HG03460 (cell line): ENCODE measurements at regions not wholly inside any gene's neighbourhood (a gene's known extent, or its start where the extent isn't known, plus 50 kb on each side); places are given as distances from the start of the nearest gene placed in this dataset.

ENCODE experiments used
- ATAC-seq: cut with Tn5 transposase; IDR thresholded peaks from one replicate; pipeline ENCODE4 v1.9.1; 2021; ENCODE audit not compliant: unreplicated experiment

DNA sequence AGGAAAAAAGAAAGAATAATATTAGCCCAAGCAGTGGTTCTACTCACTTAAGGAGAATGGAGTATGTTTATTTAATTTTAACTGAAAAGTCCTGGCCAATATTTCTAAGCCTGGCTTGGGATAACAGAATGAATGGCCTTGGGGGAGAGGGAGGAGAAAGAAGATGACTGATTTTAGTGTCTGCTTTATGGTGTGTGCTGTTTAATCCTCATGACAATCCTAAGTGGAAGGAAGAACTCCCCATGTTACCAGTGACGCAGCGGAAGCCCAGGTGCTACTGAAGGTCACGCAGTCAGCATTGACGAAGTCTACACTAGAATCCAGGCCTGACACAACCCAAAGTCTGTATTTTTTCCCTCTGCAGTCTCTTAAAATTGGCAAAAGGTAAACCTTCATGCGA lies 50.5 kb downstream of the PALM2AKAP2 start:
- ATAC-seq = no peak

DNA sequence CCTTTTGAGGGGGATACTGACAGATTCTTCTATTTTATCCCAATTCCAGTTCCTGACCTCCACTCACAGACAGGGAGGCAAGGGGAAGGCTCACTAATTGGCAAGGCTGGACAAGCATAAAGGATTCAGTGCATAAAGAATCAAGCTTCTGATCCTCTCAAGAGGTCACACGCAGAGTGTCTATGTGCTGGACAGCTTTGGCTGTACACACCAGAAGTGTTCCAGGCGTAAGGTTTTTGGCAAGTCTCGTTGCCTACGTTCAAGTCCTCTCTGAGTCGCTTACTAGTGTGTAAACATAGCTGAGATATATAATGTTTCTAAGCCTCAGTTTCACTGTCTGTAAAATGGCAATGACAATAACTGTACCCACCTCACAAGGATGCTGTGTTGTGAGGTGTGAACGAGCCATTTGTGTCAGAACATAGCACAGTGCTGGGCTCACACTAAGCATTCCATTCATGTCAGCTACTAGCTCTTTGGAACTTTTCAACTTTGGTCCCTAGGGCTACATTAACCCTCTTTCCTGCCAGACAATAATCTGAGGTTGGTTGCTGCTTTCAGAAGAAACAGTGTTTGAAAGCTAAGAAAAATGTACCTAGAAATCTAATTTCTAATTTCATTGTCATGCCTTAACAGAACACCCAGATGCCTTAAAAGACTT lies 52.1 kb downstream of the PALM2AKAP2 start:
- no peak for ATAC-seq

DNA sequence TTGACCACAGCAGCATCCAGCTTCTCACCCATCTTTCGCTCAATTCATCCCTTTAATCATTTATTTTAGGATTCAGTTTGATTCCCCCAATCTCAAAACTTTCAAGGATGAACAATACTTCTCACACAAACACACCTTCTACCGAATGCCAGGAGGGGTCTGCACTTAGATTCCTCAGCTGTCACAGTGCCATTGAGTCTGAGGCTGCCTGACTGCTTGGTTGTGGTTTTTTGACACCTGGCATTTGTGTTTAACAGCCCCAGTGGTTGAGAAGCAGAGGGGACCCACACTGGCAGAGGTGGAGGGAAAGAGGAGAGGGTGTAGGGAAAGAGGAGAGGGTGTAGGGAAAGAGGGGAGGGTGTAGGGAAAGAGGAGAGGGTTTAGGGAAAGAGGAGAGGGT lies 54.9 kb downstream of the PALM2AKAP2 start:
- no peak for ATAC-seq

DNA sequence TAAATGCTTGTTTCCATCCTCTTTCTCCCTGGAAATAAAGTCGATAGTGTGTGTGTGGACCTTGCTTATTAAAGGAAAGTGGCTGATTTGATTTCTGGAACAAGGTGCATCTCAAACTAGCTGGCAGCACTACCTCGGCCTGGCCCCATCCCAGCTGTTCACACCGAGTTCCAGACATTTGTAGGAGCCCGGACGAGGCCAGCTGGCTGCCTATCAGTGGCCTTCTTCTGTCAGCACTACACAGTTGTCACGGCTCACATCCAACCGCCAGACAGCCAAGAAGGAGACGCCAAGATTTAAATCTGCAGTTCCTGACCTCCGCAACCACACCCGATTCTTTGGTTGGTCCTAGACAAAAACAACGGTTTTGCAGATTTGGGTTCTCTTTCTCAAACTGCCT lies 63.6 kb downstream of the PALM2AKAP2 start:
- ATAC-seq = no peak

DNA sequence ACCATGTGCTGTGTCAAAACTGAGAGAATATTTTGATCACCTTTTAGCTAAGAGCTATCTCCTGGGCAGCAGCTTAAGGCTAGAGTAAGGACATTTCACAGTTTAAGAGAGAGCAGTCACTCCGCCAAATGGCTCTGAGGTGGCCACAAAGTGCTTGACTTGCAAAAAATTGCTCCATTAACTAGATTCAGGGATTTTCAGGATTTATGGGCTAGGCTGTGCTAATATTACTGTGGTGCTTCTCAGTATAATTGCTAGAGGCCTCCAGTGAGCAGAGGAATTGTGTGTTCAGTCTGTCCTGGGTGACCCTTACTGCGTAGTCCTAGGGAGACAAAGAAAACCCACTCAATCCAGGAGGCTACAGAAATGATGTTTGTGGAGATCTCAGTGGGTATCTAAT lies 65.2 kb downstream of the PALM2AKAP2 start:
- no peak for ATAC-seq

DNA sequence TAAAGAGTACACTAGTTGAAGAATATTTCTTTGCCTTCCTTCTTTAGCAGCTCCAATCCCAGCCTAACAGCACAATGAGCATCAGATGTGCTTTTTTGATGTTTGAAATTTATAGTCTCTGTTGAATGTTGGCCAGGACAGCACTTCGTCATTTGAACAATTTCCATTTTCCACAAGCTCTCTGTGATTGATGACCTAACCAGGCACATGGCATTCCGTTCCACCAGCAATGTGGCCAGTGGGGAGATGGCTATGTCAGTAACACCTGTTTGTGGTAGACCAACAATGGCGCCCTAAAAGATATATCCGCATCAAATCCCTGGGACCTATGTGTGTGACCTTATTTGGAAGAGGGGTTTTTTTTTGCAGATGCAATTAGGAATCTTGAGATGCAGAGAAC lies 66.8 kb downstream of the PALM2AKAP2 start:
- ATAC-seq = no peak

DNA sequence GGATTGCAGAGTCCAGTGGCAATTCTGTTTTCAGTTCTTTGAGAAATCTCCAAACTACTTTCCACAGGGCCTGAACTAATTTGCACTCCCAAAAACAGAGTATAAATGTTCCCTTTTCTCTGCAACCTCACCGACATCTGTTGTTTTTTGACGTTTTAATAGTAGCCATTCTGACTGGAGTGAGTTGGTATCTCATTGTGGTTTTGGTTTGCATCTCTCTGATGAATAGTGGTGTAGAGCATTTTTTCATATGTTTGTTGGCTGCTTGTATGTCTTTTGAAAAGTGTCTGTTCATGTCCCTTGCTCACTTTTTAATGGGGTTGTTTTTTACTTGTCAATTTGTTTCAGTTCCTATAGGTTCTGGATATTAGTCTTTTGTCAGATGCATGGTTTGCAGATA lies 72.6 kb downstream of the PALM2AKAP2 start:
- ATAC-seq = no peak

DNA sequence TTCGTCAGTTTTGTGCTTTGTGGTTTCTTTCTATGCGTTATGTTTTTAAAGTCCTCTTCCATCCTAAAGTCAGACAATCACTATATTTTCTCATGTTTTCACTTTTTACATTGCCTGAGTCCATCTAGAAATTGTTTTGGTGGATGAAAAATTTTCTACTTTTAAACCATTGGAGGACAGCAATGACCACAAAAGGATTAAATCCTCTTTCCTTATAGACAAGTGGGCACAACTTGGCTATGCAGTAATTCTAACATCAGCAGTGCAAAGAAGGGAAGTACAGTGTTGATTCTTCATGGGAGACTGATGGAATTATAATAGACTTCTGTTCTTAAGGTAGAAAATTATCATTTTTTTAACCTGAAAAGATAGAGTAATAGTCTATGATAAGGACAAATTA lies 75.5 kb downstream of the PALM2AKAP2 start:
- ATAC-seq = no peak

DNA sequence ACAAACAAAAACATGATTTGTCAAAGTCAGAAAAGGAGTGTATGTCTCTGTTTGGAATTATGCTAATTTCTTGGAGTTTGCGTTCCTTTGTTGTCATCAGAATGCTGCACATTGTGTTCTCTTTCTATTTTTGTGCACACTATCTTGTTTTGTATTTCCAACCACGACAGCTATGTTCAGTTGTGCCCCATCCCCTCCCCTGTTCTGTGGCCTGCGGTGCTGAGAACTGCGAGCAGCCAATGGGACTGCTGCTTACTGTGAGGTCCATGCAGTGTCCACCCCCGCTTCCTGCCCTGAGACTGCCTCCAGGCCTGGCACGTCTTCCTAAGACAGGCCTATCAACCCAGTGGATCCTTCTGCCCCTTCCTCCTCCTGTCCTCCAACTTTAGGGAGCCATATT lies 76.8 kb downstream of the PALM2AKAP2 start:
- no peak for ATAC-seq

DNA sequence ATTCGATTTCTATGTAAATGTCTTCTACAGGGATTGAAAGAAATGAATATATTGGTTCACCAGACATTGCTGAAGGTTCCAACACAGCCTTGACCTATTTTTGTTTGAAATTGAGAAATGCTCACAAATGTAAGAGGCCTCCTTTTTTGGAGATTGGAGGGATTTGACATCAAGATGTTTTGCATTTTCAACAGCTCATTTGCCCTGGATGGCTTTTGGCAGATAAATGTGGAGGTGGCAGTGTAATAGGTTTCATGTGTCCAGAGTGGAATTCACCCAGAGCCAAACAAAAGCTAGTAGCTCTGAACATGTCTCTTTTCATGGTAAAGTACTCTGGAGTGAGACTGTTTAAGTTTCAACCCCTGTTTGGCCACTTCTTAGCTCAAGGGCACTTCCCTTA lies 77.3 kb downstream of the PALM2AKAP2 start:
- no peak for ATAC-seq

DNA sequence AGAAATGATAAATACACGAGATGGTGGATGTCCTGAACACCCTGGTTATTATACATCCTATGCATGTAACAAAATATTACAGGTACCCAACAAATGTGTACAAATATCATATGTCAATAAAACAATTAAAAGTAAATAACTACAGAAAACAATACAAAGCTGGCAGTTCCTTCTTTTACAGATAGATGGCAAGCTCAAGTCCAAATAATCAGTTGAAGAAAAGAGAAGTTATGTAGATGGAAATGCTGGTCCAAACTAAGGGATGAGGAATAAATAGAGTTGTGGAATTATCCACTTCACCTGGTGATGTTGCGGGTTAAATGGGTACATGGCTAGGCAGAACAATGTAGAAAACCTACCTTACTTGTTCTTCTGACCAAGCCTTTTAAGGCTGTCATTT lies 79.4 kb downstream of the PALM2AKAP2 start:
- no peak for ATAC-seq

DNA sequence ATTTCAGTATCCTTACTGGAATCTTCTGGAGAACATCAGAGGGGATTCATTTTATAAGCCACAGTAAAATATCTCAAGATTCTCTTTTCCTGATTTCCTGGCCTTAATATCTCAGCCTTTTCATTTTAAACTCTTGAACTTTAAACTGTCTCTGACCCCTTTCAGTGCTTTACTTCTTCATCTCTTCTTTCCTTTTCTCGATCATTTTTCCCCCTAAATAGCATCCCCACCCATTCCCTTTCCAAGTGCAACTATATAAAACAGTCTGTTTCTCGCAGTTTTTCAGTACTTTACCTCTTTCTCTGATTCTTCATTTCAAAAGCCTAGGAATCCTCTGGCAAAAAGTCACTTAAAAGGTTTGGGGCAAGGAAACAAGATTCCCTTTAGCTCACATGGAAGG lies 80.5 kb downstream of the PALM2AKAP2 start:
- ATAC-seq = no peak

DNA sequence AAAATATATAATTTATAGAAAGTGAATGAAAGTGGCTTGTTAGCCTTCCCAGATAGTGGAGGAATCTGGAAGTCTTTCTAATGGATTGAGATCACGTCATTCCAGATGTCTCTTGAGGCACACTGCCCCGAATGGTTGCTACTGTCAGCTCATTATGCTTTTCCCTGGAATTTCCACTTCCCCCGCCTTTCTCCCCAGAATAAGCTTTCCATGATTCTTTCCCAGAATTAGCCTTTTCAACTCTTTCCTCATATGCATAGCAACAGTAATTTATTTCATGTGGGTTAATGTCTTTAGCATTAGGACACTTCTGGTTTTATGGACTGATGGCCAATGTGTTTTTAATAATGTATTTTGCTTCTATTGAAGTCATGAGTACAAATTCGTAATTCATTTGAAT lies 81.5 kb downstream of the PALM2AKAP2 start:
- no peak for ATAC-seq

DNA sequence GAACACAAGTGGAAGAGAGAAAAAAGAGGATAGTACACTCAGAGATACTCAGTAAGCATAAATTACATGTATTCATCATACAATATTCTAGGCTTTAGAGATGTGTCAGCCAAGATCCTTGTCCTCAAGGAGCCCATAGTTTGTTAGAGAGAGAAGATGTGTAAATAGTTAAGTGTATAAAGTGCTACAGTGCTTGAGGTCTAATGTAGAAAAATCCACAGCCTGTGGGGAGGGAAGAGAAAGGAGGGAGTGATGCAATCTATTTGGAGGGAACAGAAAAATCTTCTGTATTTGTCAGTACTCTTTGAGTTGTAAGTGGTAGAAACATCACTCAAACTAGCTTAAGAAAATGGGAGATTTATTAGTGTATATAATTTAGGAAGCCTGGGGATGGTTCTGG lies 81.9 kb downstream of the PALM2AKAP2 start:
- ATAC-seq = no peak

DNA sequence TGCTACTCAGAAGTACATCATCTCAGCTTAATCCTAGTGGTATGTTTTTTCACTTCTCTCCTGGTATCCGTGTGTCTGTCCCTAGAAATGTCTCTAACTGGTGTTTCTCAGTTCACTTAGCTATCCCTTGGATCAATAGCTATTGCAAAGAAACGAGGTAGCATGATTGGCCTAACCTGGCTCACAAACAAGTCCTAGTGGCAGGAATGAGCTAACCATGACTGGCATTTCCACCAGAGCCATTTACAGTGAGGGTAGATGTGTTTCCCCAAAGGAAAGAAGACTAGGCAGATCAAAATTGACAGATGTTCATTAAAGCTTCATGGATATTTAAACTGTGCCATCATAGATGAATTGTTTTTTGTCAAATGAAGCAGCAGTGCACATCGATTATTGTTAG lies 82.5 kb downstream of the PALM2AKAP2 start:
- no peak for ATAC-seq

DNA sequence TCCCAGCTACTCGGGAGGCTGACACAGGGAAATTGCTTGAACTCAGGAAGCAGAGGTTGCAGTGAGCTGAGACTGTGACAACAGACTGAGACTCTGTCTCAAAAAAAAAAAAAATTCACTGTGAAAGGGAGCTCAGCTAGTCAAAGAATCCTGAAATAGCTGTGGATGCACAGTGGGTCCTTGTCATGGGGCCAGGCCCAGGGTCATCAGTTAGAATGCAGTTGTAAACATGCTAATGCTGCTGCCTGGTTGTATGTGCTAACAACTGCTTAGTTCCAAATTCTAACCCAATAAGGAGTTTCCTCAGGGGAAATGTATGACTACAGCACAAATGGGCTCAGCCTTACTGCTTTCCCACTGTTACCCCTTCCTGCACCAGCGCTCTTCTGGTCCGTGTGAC lies 84.0 kb downstream of the PALM2AKAP2 start:
- no peak for ATAC-seq

DNA sequence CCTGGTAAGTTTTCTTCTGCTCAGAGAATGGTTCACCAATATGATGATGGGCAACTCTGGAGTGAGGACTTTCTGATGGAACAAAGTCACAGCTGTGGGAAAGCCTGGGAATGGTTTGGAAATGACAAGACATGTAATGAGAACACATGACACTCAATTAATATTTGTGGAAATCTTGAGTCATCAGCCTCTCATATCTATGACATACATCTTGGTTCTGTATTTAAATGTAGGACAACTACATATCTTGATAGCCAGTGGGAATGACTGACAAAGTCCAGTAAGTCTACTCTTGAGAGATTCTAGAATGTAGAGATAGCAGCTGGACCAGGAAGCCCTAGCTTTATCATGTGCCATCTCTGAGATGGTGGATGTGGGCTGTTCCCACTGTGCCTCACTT lies 85.5 kb downstream of the PALM2AKAP2 start:
- no peak for ATAC-seq

DNA sequence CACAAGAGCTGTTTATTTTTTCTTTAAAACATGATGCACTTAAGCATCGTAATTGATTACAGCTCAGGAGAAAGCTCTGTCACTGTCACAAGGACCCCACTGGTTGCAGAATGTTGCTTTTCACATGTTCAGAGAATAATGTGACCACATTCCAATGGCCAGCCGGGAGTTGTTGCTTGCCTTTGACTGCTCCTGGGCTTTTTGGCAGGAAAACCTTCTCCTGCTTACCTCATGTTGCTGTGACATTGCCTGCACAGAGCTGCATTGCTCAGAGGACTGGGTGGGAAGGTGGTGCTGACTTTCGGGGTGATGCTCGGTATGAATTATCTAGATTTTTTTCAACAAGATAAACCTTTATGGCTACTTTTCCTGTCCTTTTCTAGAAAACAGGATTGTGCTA lies 88.2 kb downstream of the PALM2AKAP2 start:
- ATAC-seq = no peak

DNA sequence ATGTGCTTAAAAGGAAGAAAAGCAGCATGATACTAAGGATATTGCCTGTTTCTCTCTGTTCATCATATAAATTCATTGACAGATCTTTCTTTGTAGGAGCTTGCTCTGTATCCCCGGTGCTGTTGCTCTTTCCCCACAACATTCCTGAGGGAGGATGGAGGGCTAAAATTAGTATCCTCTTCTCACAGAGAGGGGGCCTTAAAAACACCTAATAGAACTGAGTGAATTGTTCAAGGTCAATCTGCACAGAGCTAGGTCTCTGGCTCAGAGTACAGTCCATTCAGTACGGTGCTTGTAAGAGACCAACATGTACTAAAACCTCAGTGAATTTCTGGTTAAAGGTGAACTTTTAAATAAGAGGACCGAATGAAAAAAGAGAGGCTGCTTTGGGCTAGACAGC lies 88.7 kb downstream of the PALM2AKAP2 start:
- no peak for ATAC-seq

DNA sequence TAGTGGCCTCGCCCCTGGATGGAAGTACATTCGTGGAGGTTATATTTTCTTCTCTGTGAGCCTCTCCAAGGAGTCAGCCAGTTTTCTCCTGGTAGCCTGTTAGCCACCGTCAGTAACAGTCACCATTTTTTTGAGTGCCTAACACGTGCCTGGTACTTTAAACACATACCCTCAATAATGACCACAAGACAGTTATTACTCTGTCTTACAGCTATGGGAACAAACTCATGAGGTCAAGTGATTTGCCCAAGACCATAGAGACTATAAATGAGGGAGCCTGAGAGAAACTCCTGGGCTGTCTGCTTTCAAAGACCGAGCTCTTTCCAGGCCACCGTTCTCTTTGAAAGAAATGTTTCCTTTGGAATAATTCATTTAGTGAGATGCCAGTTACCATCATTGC lies 90.4 kb downstream of the PALM2AKAP2 start:
- no peak for ATAC-seq

DNA sequence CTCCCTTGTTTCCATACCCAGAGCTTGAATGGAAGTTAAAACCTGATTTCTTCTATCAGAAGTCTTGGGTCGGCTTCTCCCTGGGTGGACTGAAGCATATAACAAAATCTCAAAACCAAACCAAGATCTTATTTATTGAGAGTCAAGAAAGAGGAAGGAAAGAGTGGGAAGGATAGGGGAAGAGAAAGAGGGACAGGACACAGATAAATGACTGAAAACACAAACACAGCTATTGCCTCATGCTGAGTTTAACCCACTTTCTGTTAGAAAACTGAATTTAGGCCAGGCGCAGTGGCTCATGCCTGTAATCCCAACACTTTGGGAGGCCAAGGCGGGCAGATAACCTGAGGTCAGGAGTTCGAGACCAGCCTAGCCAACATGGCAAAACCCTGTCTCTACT lies 92.9 kb downstream of the PALM2AKAP2 start:
- no peak for ATAC-seq

DNA sequence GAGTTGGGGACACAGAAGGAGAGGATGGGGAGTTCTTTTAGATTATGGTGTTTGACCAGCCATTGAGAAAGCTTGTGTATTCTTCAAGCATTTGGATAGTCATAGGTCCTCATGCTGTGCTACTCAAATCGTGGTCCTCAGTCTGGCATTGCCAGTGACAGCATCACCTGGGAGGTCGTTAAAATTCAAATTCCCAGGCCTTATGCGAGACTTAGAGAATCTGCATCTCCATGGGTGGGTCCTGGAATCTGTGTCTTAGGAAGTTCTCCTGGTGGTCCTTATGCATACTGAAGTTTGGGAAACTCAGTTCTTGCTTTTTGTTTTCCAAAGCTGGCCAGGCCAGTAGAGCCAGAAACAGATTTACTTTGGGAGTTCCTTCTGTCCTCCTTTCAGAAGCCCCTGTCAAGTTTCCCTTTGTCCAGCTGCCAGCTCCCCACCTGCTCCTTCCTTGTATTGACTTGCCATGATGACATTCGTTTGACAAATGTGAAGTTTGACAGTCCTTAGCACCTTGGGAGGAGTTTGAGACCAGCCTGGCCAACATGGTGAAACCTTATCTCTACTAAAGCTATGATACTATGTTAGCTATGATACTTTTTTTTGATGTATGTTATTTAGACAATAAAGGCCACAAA lies 95.6 kb downstream of the PALM2AKAP2 start:
- ATAC-seq = no peak
